GM10266 (cell line): ENCODE measurements at regions not wholly inside any gene's neighbourhood (a gene's known extent, or its start where the extent isn't known, plus 50 kb on each side); places are given as distances from the start of the nearest gene placed in this dataset.
"Not testable (repeated sequence)": the region's sequence is repeated elsewhere in the genome, so short reads cannot be mapped to it uniquely, and the experiment has no call there.

Experiments used
- DNase-seq: peaks from one replicate; pipeline ENCODE4 v3.0.0; 2012; ENCODE audit errors: extremely low spot score
- TF ChIP-seq, protein P1 (sequence below): IDR thresholded peaks from 2 replicates; pipeline ENCODE4 v1.5.1; 2012; ENCODE audit warnings: mild to moderate bottlenecking, low read depth; ENCODE audit not compliant: control insufficient read depth, insufficient read depth; ENCODE audit errors: missing control alignments

DNA sequence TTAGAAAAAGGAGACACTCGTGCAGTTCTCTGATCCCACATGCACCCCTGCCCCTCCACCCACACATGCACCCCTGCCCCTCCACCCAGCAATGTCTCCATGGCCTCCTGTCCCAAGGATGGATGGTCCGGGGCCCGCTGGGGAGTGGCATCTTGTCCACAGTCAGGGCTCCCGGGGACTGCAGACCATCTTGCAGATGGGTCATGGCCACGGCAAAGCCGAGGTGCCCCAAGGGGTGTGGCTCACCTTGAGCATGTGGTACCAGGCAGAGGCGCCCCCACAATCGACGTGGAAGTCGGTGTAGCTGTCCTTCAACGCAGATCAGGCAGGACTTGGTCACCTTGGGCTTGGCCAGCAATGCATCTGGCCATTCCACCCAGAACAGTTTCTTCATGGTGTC lies 216.7 kb downstream of the TUBA3C start:
- DNase-seq = no peak

DNA sequence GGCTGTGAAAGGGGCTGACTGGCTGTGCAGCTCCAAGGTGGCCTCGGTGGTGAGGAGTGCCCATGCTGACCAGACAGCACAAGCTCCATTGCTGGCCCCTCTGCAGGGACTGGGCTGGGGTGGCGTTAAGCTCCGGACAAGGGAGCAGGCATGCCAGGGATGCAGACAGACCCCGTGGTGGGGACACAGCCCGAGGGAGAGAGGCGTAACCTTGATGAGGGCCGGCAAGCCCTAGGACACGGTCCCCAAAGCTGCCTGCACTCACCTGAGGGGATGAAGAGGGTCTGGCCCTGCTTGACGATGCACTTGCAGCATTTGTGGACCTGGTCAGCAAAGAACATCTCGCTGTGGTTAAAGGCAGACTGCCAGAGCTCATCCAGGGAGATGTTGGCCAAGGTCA lies 217.9 kb downstream of the TUBA3C start:
- DNase-seq = not testable (repeated sequence)

More for the DNA sequence above, 216.7 kb downstream of the TUBA3C start:
- TF ChIP-seq, protein P1, sequence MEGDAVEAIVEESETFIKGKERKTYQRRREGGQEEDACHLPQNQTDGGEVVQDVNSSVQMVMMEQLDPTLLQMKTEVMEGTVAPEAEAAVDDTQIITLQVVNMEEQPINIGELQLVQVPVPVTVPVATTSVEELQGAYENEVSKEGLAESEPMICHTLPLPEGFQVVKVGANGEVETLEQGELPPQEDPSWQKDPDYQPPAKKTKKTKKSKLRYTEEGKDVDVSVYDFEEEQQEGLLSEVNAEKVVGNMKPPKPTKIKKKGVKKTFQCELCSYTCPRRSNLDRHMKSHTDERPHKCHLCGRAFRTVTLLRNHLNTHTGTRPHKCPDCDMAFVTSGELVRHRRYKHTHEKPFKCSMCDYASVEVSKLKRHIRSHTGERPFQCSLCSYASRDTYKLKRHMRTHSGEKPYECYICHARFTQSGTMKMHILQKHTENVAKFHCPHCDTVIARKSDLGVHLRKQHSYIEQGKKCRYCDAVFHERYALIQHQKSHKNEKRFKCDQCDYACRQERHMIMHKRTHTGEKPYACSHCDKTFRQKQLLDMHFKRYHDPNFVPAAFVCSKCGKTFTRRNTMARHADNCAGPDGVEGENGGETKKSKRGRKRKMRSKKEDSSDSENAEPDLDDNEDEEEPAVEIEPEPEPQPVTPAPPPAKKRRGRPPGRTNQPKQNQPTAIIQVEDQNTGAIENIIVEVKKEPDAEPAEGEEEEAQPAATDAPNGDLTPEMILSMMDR = no peak

DNA sequence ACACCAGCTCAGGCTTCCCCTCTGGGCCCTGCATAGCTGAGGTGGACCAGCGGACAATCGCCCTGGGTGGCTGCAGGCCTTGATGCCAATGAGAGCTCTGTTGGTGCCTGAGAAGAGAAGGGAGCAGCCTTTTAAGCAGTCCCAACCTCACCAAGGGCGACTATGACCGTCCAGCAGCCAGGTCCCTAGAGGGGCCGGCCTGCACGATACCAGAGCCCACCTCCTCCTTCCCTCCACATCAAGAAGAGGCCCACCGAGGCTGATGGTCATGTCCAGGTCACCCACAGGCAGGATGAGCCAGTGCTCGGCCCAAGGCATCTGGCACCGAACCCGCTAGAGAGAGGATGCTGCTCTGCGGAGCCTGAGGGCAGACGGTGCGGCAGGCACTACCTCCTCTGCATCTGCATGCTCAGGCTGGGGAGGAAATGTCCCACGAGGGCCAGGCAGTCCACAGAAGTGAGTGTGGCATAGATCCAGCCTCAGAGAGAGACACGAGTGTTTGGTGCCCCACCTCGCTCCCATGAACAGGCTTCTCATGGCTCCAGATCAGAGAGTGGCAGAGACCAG lies 219.4 kb downstream of the TUBA3C start:
- TF ChIP-seq, protein P1 = no peak
- no peak for DNase-seq

DNA sequence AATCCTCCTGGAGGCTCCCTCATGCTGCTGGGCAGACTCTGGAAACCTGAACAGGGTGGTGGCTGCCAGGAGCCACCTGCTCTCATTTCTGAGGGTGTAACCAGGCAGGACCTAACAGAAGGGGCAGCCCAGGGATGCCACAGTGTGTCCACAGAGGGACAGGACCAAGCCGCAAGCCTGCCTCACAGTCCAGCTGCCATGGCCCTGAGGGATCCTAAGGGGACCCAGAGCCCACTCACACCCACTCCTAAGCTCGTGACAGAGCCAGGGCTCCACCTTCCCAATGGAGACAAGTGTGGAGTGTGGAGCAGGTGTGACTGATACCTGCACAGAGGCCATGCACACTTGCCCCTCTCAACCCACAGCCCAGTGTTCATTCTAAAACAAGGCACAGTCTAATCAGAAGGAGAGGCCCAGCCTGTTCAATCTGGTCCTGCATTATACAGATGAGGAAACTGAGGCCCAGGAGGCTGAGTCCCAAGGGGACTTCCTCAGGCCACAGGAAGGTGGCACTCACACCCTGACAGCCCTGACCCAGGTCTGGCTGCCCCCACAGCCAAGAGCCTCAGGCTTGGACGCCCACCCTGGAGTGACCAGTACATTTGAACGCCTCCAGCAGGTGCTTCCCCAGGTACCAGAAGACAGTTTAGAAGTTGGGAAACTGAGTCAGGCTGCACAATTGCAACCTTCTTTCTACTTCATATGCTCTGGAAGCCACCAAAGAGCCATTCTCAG lies 220.1 kb downstream of the TUBA3C start:
- TF ChIP-seq, protein P1 = no peak
- DNase-seq = no peak

DNA sequence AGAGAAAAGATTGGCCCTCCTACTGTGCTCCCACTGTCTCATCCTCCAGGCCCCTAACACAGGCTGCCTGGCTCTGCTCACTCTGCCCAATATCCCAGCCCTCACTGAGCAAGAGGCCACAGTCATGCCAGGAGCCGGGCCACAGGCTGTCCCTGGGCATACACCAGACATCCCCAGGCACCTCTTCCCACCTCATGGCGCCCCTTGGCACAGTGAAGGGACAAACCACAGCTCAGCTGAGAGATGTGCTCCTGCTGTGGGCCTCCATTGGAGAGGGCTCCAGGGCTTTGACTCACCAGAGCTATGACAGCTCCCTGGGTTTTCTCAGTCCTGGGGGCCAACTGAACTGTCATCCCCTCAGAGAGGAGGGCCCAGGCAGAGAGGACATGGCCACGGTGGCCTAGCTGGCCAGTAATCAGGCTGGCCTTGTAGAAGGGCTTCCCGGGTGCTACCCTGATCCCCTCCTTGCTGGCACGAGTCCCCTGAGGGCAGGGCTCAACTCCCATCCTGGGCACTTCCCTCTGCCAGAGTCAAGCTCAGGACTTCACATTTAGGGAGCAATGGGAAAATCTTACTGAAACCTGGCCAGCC lies 220.9 kb downstream of the TUBA3C start:
- TF ChIP-seq, protein P1 = no peak

GRCh38 chr13:18959996-18960395 lies 221.6 kb downstream of the TUBA3C start:
- no peak for DNase-seq
- TF ChIP-seq, protein P1 = no peak

More for the DNA sequence above, 220.9 kb downstream of the TUBA3C start:
- no peak for DNase-seq

GRCh38 chr13:18959229-18959628 lies 222.4 kb downstream of the TUBA3C start:
- TF ChIP-seq, protein P1 = no peak
- DNase-seq = no peak
